ENCODE measurements at regions not wholly inside any gene's neighbourhood (a gene's known extent, or its start where the extent isn't known, plus 50 kb on each side); places are given as distances from the start of the nearest gene placed in this dataset.

- ChIA-PET CTCF (no interaction called here), POLR2A (no interaction called here)
- ATAC-seq (no peak), FAIRE-seq (no peak), DNase-seq (ENCODE audit: low read depth in 1 of 2, low spot score in 1 of 2) (no peak)
- Histone ChIP-seq H3K9me3 (no peaks in the 10 kb centered on the region), H3K4me3 (no peak overlapping the region), H3K27ac (no peak overlapping the region), H3K4me2 (no peak overlapping the region), H3K4me1 (no peaks in the 10 kb centered on the region)
- TF ChIP-seq HEYL (CRISPR knock-in tag; IDR thresholded peaks at IDR 0.05), result no peak
- TF ChIP-seq EP300 (IDR thresholded peaks at IDR 0.05), result no peak
- no peak for TF ChIP-seq RAD21 (conservative IDR thresholded peaks at IDR 0.05 in 1 of 2, IDR thresholded peaks at IDR 0.05 in 1 of 2)
- TF ChIP-seq, protein P1, sequence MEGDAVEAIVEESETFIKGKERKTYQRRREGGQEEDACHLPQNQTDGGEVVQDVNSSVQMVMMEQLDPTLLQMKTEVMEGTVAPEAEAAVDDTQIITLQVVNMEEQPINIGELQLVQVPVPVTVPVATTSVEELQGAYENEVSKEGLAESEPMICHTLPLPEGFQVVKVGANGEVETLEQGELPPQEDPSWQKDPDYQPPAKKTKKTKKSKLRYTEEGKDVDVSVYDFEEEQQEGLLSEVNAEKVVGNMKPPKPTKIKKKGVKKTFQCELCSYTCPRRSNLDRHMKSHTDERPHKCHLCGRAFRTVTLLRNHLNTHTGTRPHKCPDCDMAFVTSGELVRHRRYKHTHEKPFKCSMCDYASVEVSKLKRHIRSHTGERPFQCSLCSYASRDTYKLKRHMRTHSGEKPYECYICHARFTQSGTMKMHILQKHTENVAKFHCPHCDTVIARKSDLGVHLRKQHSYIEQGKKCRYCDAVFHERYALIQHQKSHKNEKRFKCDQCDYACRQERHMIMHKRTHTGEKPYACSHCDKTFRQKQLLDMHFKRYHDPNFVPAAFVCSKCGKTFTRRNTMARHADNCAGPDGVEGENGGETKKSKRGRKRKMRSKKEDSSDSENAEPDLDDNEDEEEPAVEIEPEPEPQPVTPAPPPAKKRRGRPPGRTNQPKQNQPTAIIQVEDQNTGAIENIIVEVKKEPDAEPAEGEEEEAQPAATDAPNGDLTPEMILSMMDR (IDR thresholded peaks at IDR 0.05), result no peak
- TF ChIP-seq, protein P2, sequence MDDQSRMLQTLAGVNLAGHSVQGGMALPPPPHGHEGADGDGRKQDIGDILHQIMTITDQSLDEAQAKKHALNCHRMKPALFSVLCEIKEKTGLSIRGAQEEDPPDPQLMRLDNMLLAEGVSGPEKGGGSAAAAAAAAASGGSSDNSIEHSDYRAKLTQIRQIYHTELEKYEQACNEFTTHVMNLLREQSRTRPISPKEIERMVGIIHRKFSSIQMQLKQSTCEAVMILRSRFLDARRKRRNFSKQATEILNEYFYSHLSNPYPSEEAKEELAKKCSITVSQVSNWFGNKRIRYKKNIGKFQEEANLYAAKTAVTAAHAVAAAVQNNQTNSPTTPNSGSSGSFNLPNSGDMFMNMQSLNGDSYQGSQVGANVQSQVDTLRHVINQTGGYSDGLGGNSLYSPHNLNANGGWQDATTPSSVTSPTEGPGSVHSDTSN (IDR thresholded peaks at IDR 0.05), result no peak
- TF ChIP-seq, protein P3, sequence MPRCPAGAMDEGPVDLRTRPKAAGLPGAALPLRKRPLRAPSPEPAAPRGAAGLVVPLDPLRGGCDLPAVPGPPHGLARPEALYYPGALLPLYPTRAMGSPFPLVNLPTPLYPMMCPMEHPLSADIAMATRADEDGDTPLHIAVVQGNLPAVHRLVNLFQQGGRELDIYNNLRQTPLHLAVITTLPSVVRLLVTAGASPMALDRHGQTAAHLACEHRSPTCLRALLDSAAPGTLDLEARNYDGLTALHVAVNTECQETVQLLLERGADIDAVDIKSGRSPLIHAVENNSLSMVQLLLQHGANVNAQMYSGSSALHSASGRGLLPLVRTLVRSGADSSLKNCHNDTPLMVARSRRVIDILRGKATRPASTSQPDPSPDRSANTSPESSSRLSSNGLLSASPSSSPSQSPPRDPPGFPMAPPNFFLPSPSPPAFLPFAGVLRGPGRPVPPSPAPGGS (IDR thresholded peaks at IDR 0.05), result no peak
- no peak for TF ChIP-seq ZFP36 (IDR thresholded peaks at IDR 0.05; ENCODE audit: borderline replicate concordance, partially characterized antibody)
- TF ChIP-seq ZC3H11A (IDR thresholded peaks at IDR 0.05), result no peak
- no peak for TF ChIP-seq CHD2 (IDR thresholded peaks at IDR 0.05; ENCODE audit: low read length, partially characterized antibody)
- no peak for TF ChIP-seq EHF (CRISPR knock-in tag; IDR thresholded peaks at IDR 0.05)
- TF ChIP-seq, protein P4, sequence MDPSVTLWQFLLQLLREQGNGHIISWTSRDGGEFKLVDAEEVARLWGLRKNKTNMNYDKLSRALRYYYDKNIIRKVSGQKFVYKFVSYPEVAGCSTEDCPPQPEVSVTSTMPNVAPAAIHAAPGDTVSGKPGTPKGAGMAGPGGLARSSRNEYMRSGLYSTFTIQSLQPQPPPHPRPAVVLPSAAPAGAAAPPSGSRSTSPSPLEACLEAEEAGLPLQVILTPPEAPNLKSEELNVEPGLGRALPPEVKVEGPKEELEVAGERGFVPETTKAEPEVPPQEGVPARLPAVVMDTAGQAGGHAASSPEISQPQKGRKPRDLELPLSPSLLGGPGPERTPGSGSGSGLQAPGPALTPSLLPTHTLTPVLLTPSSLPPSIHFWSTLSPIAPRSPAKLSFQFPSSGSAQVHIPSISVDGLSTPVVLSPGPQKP (IDR thresholded peaks at IDR 0.05; ENCODE audit: low read depth, low read length), result no peak
- TF ChIP-seq, protein P5, sequence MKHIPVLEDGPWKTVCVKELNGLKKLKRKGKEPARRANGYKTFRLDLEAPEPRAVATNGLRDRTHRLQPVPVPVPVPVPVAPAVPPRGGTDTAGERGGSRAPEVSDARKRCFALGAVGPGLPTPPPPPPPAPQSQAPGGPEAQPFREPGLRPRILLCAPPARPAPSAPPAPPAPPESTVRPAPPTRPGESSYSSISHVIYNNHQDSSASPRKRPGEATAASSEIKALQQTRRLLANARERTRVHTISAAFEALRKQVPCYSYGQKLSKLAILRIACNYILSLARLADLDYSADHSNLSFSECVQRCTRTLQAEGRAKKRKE (CRISPR knock-in tag; IDR thresholded peaks at IDR 0.05; ENCODE audit: low read depth), result no peak
- no peak for TF ChIP-seq ESRRA (IDR thresholded peaks at IDR 0.05; ENCODE audit: borderline replicate concordance, low read length)
These were observed 1082.3 kb upstream of the PABPC4L start for GRCh38 chr4:135283934-135284333.

- Histone ChIP-seq H3K4me3 (no peak overlapping the region), H3K27ac (no peak overlapping the region), H3K4me2 (no peak overlapping the region), H3K4me1 (no peaks in the 10 kb centered on the region), H3K9me3 (no peaks in the 10 kb centered on the region)
- ATAC-seq, result no peak
- no peak for TF ChIP-seq HOXB5 (CRISPR knock-in tag; IDR thresholded peaks at IDR 0.05)
- TF ChIP-seq RCOR1 (IDR thresholded peaks at IDR 0.05; ENCODE audit: low read depth, low read length), result no peak
- no peak for TF ChIP-seq ZNF302 (CRISPR knock-in tag; IDR thresholded peaks at IDR 0.05)
- no peak for TF ChIP-seq GATA3 (IDR thresholded peaks at IDR 0.05; ENCODE audit: borderline replicate concordance)
- no peak for TF ChIP-seq POLR2A (IDR thresholded peaks at IDR 0.05; ENCODE audit: low read length)
- TF ChIP-seq, protein P3 (IDR thresholded peaks at IDR 0.05), result no peak
- no peak for TF ChIP-seq ZC3H11A (IDR thresholded peaks at IDR 0.05)
- TF ChIP-seq, protein P4 (IDR thresholded peaks at IDR 0.05; ENCODE audit: low read depth, low read length), result no peak
- no peak for TF ChIP-seq KDM5A (IDR thresholded peaks at IDR 0.05)
- TF ChIP-seq PHF8 (IDR thresholded peaks at IDR 0.05; ENCODE audit: borderline replicate concordance, low read depth), result no peak
- no peak for TF ChIP-seq BHLHE40 (IDR thresholded peaks at IDR 0.05; ENCODE audit: low read depth, low read length)
- no peak for TF ChIP-seq HOXA7 (CRISPR knock-in tag; IDR thresholded peaks at IDR 0.05)
- no peak for TF ChIP-seq E2F6 (IDR thresholded peaks at IDR 0.05; ENCODE audit: borderline replicate concordance, low read depth)
- TF ChIP-seq JUNB (IDR thresholded peaks at IDR 0.05), result no peak
- no peak for TF ChIP-seq POLR2AphosphoS2 (conservative IDR thresholded peaks at IDR 0.05; ENCODE audit: low read length)
- ChIA-PET POLR2A (no interaction called here), CTCF (no interaction called here)
- no peak for DNase-seq (ENCODE audit: low read depth in 1 of 2, low spot score in 1 of 2)
- FAIRE-seq, result no peak
- 50% methylated on average over 1 of the region's 1 CpG for WGBS (ENCODE audit: missing lambda C conversion rate)
These were observed 1081.1 kb upstream of the PABPC4L start for GRCh38 chr4:135282676-135283075.

All from A549 (cell line).